ENCODE measurements at regions not wholly inside any gene's neighbourhood (a gene's known extent, or its start where the extent isn't known, plus 50 kb on each side); places are given as distances from the start of the nearest gene placed in this dataset.

GRCh38 chr1:95496307-95496706 is 262.3 kb downstream of the RWDD3 start:
- Histone ChIP-seq H3K27ac (ENCODE audit: low read depth in 2 of 2, low read length in 1 of 2) (no peak overlapping the region), H3K27me3 (ENCODE audit: insufficient read depth) (no peaks in the 10 kb centered on the region), H3K9me3 (no peaks in the 10 kb centered on the region), H3K4me1 (ENCODE audit: control insufficient read depth in 1 of 2, insufficient read depth in 2 of 2, low read depth in 1 of 2, low read length in 1 of 2) (no peaks in the 10 kb centered on the region), H3K36me3 (replicated peaks in 1 of 2; ENCODE audit: control insufficient read depth in 1 of 2, insufficient read depth in 2 of 2, low read length in 1 of 2) (no peaks in the 10 kb centered on the region), H3K9ac (no peak overlapping the region), H3K4me2 (no peak overlapping the region), H3K79me2 (ENCODE audit: insufficient read depth) (no peaks in the 10 kb centered on the region), H3K4me3 (ENCODE audit: low read depth in 2 of 2, low read length in 1 of 2) (no peak overlapping the region), H3K9me2 (no peaks in the 10 kb centered on the region), H4K20me1 (ENCODE audit: insufficient read depth) (no peaks in the 10 kb centered on the region), H3F3A (replicated peaks; ENCODE audit: insufficient read depth) (no peaks in the 10 kb centered on the region), H2AFZ (ENCODE audit: low read depth) (no peak overlapping the region)
- ChIA-PET POLR2A (no interaction called here), CTCF (interaction anchor here (1.7 to 2.0 kb wide), 2 partner anchors 17 to 23 kb away, joined by 3 to 5 read pairs; no protein-coding TSS in a partner anchor)
- TF ChIP-seq SMC3 (IDR thresholded peaks at IDR 0.05; ENCODE audit: low read depth, low read length): no peak
- DNase-seq: no peak
- WGBS (ENCODE audit: low lambda C conversion rate): 45% methylated on average over 2 of the region's 6 CpGs

DNA sequence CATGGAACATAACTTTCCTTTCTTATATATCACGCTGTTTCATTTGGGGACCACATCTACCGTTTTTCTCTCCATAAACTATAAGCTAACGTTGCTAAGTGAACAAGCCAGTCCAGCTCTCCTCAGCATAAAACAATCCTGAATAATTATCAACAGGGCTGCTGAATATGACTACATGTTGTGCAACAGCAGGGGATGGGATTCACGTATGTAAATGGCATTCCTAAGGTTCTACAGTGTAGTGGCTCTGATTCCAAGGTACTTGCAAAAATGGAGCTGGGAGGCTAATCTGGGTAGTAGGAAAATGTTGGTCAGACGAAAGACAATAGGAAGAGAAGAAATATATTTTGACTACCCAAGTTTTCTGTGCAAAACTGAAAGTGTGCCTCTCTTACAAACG is 262.8 kb downstream of the RWDD3 start:
- ChIA-PET CTCF (interaction anchor here (1.7 to 2.0 kb wide), 2 partner anchors 16 to 23 kb away, joined by 3 to 5 read pairs; no protein-coding TSS in a partner anchor), POLR2A (no interaction called here)
- Histone ChIP-seq H3K4me2 (no peak overlapping the region), H3K79me2 (ENCODE audit: insufficient read depth) (no peaks in the 10 kb centered on the region), H2AFZ (ENCODE audit: low read depth) (no peak overlapping the region), H3K27me3 (ENCODE audit: insufficient read depth) (no peaks in the 10 kb centered on the region), H4K20me1 (ENCODE audit: insufficient read depth) (no peaks in the 10 kb centered on the region), H3K9me2 (no peaks in the 10 kb centered on the region), H3K9ac (no peak overlapping the region), H3F3A (replicated peaks; ENCODE audit: insufficient read depth) (no peaks in the 10 kb centered on the region), H3K4me1 (ENCODE audit: control insufficient read depth in 1 of 2, insufficient read depth in 2 of 2, low read depth in 1 of 2, low read length in 1 of 2) (no peaks in the 10 kb centered on the region), H3K36me3 (replicated peaks in 1 of 2; ENCODE audit: control insufficient read depth in 1 of 2, insufficient read depth in 2 of 2, low read length in 1 of 2) (no peaks in the 10 kb centered on the region), H3K9me3 (no peaks in the 10 kb centered on the region), H3K4me3 (ENCODE audit: low read depth in 2 of 2, low read length in 1 of 2) (no peak overlapping the region), H3K27ac (ENCODE audit: low read depth in 2 of 2, low read length in 1 of 2) (no peak overlapping the region)
- WGBS (ENCODE audit: low lambda C conversion rate): 23% methylated on average over 6 of the region's 6 CpGs
- TF ChIP-seq EP300 (IDR thresholded peaks at IDR 0.05; ENCODE audit: borderline replicate concordance in 1 of 2, low read depth in 1 of 2, low read length in 1 of 2) (no peak), TAF1 (IDR thresholded peaks at IDR 0.05; ENCODE audit: borderline replicate concordance, low read depth, low read length) (no peak), FOSL2 (IDR thresholded peaks at IDR 0.05; ENCODE audit: borderline replicate concordance, low read depth) (no peak), MXI1 (IDR thresholded peaks at IDR 0.05; ENCODE audit: low read depth, low read length) (no peak), FOXJ3 (CRISPR knock-in tag; IDR thresholded peaks at IDR 0.05) (no peak), IRF3 (IDR thresholded peaks at IDR 0.05; ENCODE audit: low read depth, low read length) (no peak), TEAD4 (IDR thresholded peaks at IDR 0.05; ENCODE audit: borderline replicate concordance, insufficient read depth) (no peak), CHD2 (IDR thresholded peaks at IDR 0.05; ENCODE audit: low read length, partially characterized antibody) (no peak), GABPA (IDR thresholded peaks at IDR 0.05; ENCODE audit: low read depth) (no peak), GATA2 (CRISPR knock-in tag; IDR thresholded peaks at IDR 0.05) (no peak), SIN3A (IDR thresholded peaks at IDR 0.05; ENCODE audit: borderline replicate concordance, low read depth, low read length) (no peak), NRF1 (IDR thresholded peaks at IDR 0.05; ENCODE audit: low read depth, low read length) (no peak), RFX5 (IDR thresholded peaks at IDR 0.05; ENCODE audit: low read length) (no peak), FOXM1 (IDR thresholded peaks at IDR 0.05; ENCODE audit: low read depth) (no peak), RCOR1 (IDR thresholded peaks at IDR 0.05; ENCODE audit: low read length) (no peak)
- TF ChIP-seq, protein P1, sequence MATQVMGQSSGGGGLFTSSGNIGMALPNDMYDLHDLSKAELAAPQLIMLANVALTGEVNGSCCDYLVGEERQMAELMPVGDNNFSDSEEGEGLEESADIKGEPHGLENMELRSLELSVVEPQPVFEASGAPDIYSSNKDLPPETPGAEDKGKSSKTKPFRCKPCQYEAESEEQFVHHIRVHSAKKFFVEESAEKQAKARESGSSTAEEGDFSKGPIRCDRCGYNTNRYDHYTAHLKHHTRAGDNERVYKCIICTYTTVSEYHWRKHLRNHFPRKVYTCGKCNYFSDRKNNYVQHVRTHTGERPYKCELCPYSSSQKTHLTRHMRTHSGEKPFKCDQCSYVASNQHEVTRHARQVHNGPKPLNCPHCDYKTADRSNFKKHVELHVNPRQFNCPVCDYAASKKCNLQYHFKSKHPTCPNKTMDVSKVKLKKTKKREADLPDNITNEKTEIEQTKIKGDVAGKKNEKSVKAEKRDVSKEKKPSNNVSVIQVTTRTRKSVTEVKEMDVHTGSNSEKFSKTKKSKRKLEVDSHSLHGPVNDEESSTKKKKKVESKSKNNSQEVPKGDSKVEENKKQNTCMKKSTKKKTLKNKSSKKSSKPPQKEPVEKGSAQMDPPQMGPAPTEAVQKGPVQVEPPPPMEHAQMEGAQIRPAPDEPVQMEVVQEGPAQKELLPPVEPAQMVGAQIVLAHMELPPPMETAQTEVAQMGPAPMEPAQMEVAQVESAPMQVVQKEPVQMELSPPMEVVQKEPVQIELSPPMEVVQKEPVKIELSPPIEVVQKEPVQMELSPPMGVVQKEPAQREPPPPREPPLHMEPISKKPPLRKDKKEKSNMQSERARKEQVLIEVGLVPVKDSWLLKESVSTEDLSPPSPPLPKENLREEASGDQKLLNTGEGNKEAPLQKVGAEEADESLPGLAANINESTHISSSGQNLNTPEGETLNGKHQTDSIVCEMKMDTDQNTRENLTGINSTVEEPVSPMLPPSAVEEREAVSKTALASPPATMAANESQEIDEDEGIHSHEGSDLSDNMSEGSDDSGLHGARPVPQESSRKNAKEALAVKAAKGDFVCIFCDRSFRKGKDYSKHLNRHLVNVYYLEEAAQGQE (IDR thresholded peaks at IDR 0.05; ENCODE audit: low read depth, low read length): no peak
- TF ChIP-seq, protein P2, sequence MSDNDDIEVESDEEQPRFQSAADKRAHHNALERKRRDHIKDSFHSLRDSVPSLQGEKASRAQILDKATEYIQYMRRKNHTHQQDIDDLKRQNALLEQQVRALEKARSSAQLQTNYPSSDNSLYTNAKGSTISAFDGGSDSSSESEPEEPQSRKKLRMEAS (IDR thresholded peaks at IDR 0.05; ENCODE audit: low read depth): no peak
- TF ChIP-seq, protein P3, sequence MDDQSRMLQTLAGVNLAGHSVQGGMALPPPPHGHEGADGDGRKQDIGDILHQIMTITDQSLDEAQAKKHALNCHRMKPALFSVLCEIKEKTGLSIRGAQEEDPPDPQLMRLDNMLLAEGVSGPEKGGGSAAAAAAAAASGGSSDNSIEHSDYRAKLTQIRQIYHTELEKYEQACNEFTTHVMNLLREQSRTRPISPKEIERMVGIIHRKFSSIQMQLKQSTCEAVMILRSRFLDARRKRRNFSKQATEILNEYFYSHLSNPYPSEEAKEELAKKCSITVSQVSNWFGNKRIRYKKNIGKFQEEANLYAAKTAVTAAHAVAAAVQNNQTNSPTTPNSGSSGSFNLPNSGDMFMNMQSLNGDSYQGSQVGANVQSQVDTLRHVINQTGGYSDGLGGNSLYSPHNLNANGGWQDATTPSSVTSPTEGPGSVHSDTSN (IDR thresholded peaks at IDR 0.05): no peak
- TF ChIP-seq, protein P4, sequence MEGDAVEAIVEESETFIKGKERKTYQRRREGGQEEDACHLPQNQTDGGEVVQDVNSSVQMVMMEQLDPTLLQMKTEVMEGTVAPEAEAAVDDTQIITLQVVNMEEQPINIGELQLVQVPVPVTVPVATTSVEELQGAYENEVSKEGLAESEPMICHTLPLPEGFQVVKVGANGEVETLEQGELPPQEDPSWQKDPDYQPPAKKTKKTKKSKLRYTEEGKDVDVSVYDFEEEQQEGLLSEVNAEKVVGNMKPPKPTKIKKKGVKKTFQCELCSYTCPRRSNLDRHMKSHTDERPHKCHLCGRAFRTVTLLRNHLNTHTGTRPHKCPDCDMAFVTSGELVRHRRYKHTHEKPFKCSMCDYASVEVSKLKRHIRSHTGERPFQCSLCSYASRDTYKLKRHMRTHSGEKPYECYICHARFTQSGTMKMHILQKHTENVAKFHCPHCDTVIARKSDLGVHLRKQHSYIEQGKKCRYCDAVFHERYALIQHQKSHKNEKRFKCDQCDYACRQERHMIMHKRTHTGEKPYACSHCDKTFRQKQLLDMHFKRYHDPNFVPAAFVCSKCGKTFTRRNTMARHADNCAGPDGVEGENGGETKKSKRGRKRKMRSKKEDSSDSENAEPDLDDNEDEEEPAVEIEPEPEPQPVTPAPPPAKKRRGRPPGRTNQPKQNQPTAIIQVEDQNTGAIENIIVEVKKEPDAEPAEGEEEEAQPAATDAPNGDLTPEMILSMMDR (IDR thresholded peaks at IDR 0.05): no peak
- DNase-seq: no peak

Measured in SK-N-SH (cell line).